MM.1S (cell line): ENCODE measurements at regions not wholly inside any gene's neighbourhood (a gene's known extent, or its start where the extent isn't known, plus 50 kb on each side); places are given as distances from the start of the nearest gene placed in this dataset.

Experiments
- DNase-seq: peaks from one replicate; pipeline ENCODE4 v3.0.0-alpha.2; 2015
- H2AFZ ChIP-seq: fragments of 300-600 bp; sonication (generic); 2 replicates; pipeline ENCODE4 v1.6.0; 2016; ENCODE audit warnings: antibody characterized with exemption, low read length
- H3F3A ChIP-seq: fragments of 300-600 bp; sonication (generic); 2 replicates; pipeline ENCODE4 v1.6.1; 2016; ENCODE audit warnings: mild to moderate bottlenecking, antibody characterized with exemption, low read length, moderate library complexity, mixed read lengths; ENCODE audit not compliant: insufficient read depth
- H3K27ac ChIP-seq: fragments of 300-600 bp; sonication (generic); 2 replicates; pipeline ENCODE4 v1.5.1; 2016; ENCODE audit warnings: mild to moderate bottlenecking, low read length
- H3K27me3 ChIP-seq: fragments of 300-600 bp; sonication (generic); replicated peaks from 2 replicates; pipeline ENCODE4 v1.6.0; 2016; ENCODE audit warnings: low read length; ENCODE audit not compliant: insufficient read depth
- H3K36me3 ChIP-seq: fragments of 300-600 bp; sonication (generic); replicated peaks from 2 replicates; pipeline ENCODE4 v1.6.1; 2016; ENCODE audit warnings: mild to moderate bottlenecking, low read length, mixed read lengths; ENCODE audit not compliant: insufficient read depth
- H3K4me1 ChIP-seq: fragments of 300-600 bp; sonication (generic); 2 replicates; pipeline ENCODE4 v1.6.1; 2016; ENCODE audit warnings: low read length, mixed read lengths
- H3K4me2 ChIP-seq: fragments of 300-600 bp; sonication (generic); 2 replicates; pipeline ENCODE4 v1.6.0; 2016; ENCODE audit warnings: low read depth, low read length
- H3K4me3 ChIP-seq: fragments of 300-600 bp; sonication (generic); 2 replicates; pipeline ENCODE4 v1.5.1; 2016; ENCODE audit warnings: low read length, mixed read lengths
- H3K79me2 ChIP-seq: fragments of 300-600 bp; sonication (generic); 2 replicates; pipeline ENCODE4 v1.6.1; 2016; ENCODE audit warnings: mixed run types, low read length, mixed read lengths
- H3K9ac ChIP-seq: fragments of 300-600 bp; sonication (generic); 2 replicates; pipeline ENCODE4 v1.6.1; 2016; ENCODE audit warnings: low read length, mixed read lengths
- H3K9me2 ChIP-seq: fragments of 300-600 bp; sonication (generic); replicated peaks from 2 replicates; pipeline ENCODE4 v1.6.1; 2016; ENCODE audit warnings: mild to moderate bottlenecking, low read length, mixed read lengths; ENCODE audit not compliant: insufficient read depth
- H3K9me3 ChIP-seq: fragments of 300-600 bp; sonication (generic); replicated peaks from 2 replicates; pipeline ENCODE4 v1.6.1; 2016; ENCODE audit warnings: mild to moderate bottlenecking, low read length, mixed read lengths; ENCODE audit not compliant: insufficient read depth
- H4K20me1 ChIP-seq: fragments of 300-600 bp; sonication (generic); 2 replicates; pipeline ENCODE4 v1.6.1; 2016; ENCODE audit warnings: mild to moderate bottlenecking, low read length, moderate library complexity, mixed read lengths; ENCODE audit not compliant: insufficient read depth
- CTCF ChIP-seq: fragments of 300-600 bp; sonication (generic); IDR thresholded peaks from 2 replicates; pipeline ENCODE4 v1.5.1; 2016; ENCODE audit warnings: antibody characterized with exemption, low read length, mixed read lengths
- EZH2 ChIP-seq: fragments of 300-600 bp; sonication (generic); optimal IDR thresholded peaks from 2 replicates; pipeline ENCODE3; 2017; ENCODE audit warnings: low read depth, mild to moderate bottlenecking, antibody characterized with exemption, low read length, mixed read lengths
- EZH2phosphoT487 ChIP-seq: fragments of 300-600 bp; sonication (generic); IDR thresholded peaks from 2 replicates; pipeline ENCODE4 v1.6.1; 2018; ENCODE audit warnings: antibody characterized with exemption, low read length

GRCh38 chr1:164480285-164480907, 78.6 kb upstream of the PBX1 start:
- no peaks in the 10 kb centered on the region for H4K20me1 ChIP-seq
- no peaks in the 10 kb centered on the region for H3K79me2 ChIP-seq
- no peak for TF ChIP-seq EZH2
- TF ChIP-seq CTCF, result no peak
- TF ChIP-seq EZH2phosphoT487, result no peak
- H3F3A ChIP-seq, result no peaks in the 10 kb centered on the region
- no peaks in the 10 kb centered on the region for H3K9me3 ChIP-seq
- H2AFZ ChIP-seq, result no peak overlapping the region
- H3K27me3 ChIP-seq, result no peaks in the 10 kb centered on the region
- no peaks in the 10 kb centered on the region for H3K36me3 ChIP-seq
- H3K9ac ChIP-seq, result no peak overlapping the region
- DNase-seq, result no peak
- no peak overlapping the region for H3K4me3 ChIP-seq
- H3K27ac ChIP-seq, result no peak overlapping the region
- H3K4me2 ChIP-seq, result no peak overlapping the region
- no peaks in the 10 kb centered on the region for H3K9me2 ChIP-seq
- no peaks in the 10 kb centered on the region for H3K4me1 ChIP-seq

GRCh38 chr1:164495905-164496304, 63.1 kb upstream of the PBX1 start:
- Histone ChIP-seq H3K4me1 (no peaks in the 10 kb centered on the region), H3K9me2 (no peaks in the 10 kb centered on the region), H3K9me3 (no peaks in the 10 kb centered on the region), H3K36me3 (no peaks in the 10 kb centered on the region), H3K4me3 (no peak overlapping the region), H4K20me1 (no peaks in the 10 kb centered on the region), H3K9ac (no peak overlapping the region), H3K27ac (no peak overlapping the region), H3K79me2 (no peaks in the 10 kb centered on the region), H3K27me3 (no peaks in the 10 kb centered on the region), H3K4me2 (no peak overlapping the region), H2AFZ (no peak overlapping the region), H3F3A (no peaks in the 10 kb centered on the region)
- no peak for DNase-seq
- TF ChIP-seq EZH2phosphoT487, result no peak

GRCh38 chr1:164498792-164499191, 60.2 kb upstream of the PBX1 start:
- Histone ChIP-seq H3K36me3 (no peaks in the 10 kb centered on the region), H3K4me1 (no peaks in the 10 kb centered on the region), H2AFZ (no peak overlapping the region), H3K4me2 (no peak overlapping the region), H3F3A (no peaks in the 10 kb centered on the region), H3K27me3 (no peaks in the 10 kb centered on the region), H3K4me3 (no peak overlapping the region), H3K9me3 (no peaks in the 10 kb centered on the region), H4K20me1 (no peaks in the 10 kb centered on the region), H3K27ac (no peak overlapping the region), H3K79me2 (no peaks in the 10 kb centered on the region), H3K9me2 (no peaks in the 10 kb centered on the region), H3K9ac (no peak overlapping the region)
- no peak for DNase-seq
- TF ChIP-seq EZH2 (no peak), CTCF (no peak), EZH2phosphoT487 (no peak)

- no peaks in the 10 kb centered on the region for H3K36me3 ChIP-seq
- no peaks in the 10 kb centered on the region for H3K9me3 ChIP-seq
- H3K27me3 ChIP-seq, result no peaks in the 10 kb centered on the region
- no peak overlapping the region for H2AFZ ChIP-seq
- no peak overlapping the region for H3K4me2 ChIP-seq
- no peaks in the 10 kb centered on the region for H3K4me1 ChIP-seq
- no peaks in the 10 kb centered on the region for H4K20me1 ChIP-seq
- H3K27ac ChIP-seq, result no peak overlapping the region
- no peaks in the 10 kb centered on the region for H3K79me2 ChIP-seq
- H3F3A ChIP-seq, result no peaks in the 10 kb centered on the region
- no peak for DNase-seq
- no peak overlapping the region for H3K4me3 ChIP-seq
- no peak overlapping the region for H3K9ac ChIP-seq
- no peaks in the 10 kb centered on the region for H3K9me2 ChIP-seq
- no peak for TF ChIP-seq EZH2phosphoT487
- no peak for TF ChIP-seq CTCF
- no peak for TF ChIP-seq EZH2
Measured at GRCh38 chr1:164504749-164505148, 54.2 kb upstream of the PBX1 start.
